ENCODE measurements at regions not wholly inside any gene's neighbourhood (a gene's known extent, or its start where the extent isn't known, plus 50 kb on each side); places are given as distances from the start of the nearest gene placed in this dataset.

GRCh38 chr7:118872568-118872967 is 648.1 kb downstream of the ANKRD7 start (continued):
- TF ChIP-seq ZNF462 (CRISPR knock-in tag; IDR thresholded peaks at IDR 0.05), result no peak
- no peak for TF ChIP-seq NANOG (IDR thresholded peaks at IDR 0.05; ENCODE audit: borderline replicate concordance)
- TF ChIP-seq REST (IDR thresholded peaks at IDR 0.05; ENCODE audit: unreplicated experiment), result no peak

GRCh38 chr7:118877187-118877586 is 652.7 kb downstream of the ANKRD7 start:
- no peak overlapping the region for H3K4me3 Mint-ChIP-seq
- no peaks in the 10 kb centered on the region for H3K36me3 ChIP-seq (ENCODE audit: insufficient read depth)
- H3K4me1 Mint-ChIP-seq, result peaks cover 16% of the 10 kb centered on the region
- no peaks in the 10 kb centered on the region for H4K20me1 ChIP-seq (replicated peaks; ENCODE audit: insufficient read depth)
- H2AFZ ChIP-seq, result no peak overlapping the region
- no peak overlapping the region for H3K4me3 ChIP-seq
- no peaks in the 10 kb centered on the region for H3K36me3 Mint-ChIP-seq (ENCODE audit: low read depth)
- no peaks in the 10 kb centered on the region for H3K79me2 ChIP-seq (replicated peaks; ENCODE audit: insufficient read depth)
- no peak overlapping the region for H3K4me2 ChIP-seq
- H3K4me1 ChIP-seq (ENCODE audit: insufficient read depth), result peaks cover 17% of the 10 kb centered on the region
- ATAC-seq, result no peak
- H3K27ac ChIP-seq (ENCODE audit: low read depth), result no peak overlapping the region
- H3K9me3 Mint-ChIP-seq, result no peaks in the 10 kb centered on the region; the same call in 2 of the 3 replicates
- no peaks in the 10 kb centered on the region for H3K27me3 Mint-ChIP-seq (ENCODE audit: insufficient read depth, low read depth, poor library complexity)
- no peak overlapping the region for H3K27ac Mint-ChIP-seq
- no peaks in the 10 kb centered on the region; the same call in 1 of the 2 replicates for H3K9me2 ChIP-seq (ENCODE audit: insufficient read depth)
- H3F3A ChIP-seq (replicated peaks; ENCODE audit: low read depth), result no peaks in the 10 kb centered on the region
- no peak for DNase-seq (ENCODE audit: low spot score)
- H3K27me3 ChIP-seq (ENCODE audit: insufficient read depth), result no peaks in the 10 kb centered on the region
- TF ChIP-seq ZNF462 (CRISPR knock-in tag; IDR thresholded peaks at IDR 0.05) (no peak), EZH2phosphoT487 (IDR thresholded peaks at IDR 0.05; ENCODE audit: unreplicated experiment) (no peak), CREB1 (CRISPR knock-in tag; IDR thresholded peaks at IDR 0.05; ENCODE audit: low read depth) (no peak), JUNB (IDR thresholded peaks at IDR 0.05; ENCODE audit: unreplicated experiment) (no peak)

All from GM23338 (cell line).